ENCODE measurements at regions not wholly inside any gene's neighbourhood (a gene's known extent, or its start where the extent isn't known, plus 50 kb on each side); places are given as distances from the start of the nearest gene placed in this dataset.

- Histone ChIP-seq H3K4me3 (no peak overlapping the region), H3K36me3 (no peaks in the 10 kb centered on the region), H3K9me3 (no peaks in the 10 kb centered on the region), H3K27me3 (no peaks in the 10 kb centered on the region), H3K27ac (no peak overlapping the region), H3K4me1 (no peaks in the 10 kb centered on the region)
- DNase-seq, result no peak
- whole genome bisulfite sequencing, 2 donors, result 43 to 57% methylated on average over 2 of the region's 2 CpGs
- TF ChIP-seq POLR2AphosphoS5 (IDR thresholded peaks at IDR 0.05) (no peak), POLR2A (IDR thresholded peaks at IDR 0.05) (no peak), CTCF (IDR thresholded peaks at IDR 0.05) (no peak), EP300 (IDR thresholded peaks at IDR 0.05) (no peak)
- intact Hi-C loops (cut with DNase I), result no loop called here
Observed at GRCh38 chr2:180180511-180180910, 173.4 kb upstream of the CWC22 start.

GRCh38 chr2:180177534-180177933, 170.4 kb upstream of the CWC22 start:
- intact Hi-C loops (cut with DNase I), result no loop called here

GRCh38 chr2:180175736-180176135, 168.6 kb upstream of the CWC22 start:
- H3K9me3 ChIP-seq, result no peaks in the 10 kb centered on the region

More at GRCh38 chr2:180177534-180177933, 170.4 kb upstream of the CWC22 start:
- Histone ChIP-seq H3K27me3 (no peaks in the 10 kb centered on the region), H3K36me3 (no peaks in the 10 kb centered on the region), H3K9me3 (no peaks in the 10 kb centered on the region), H3K27ac (no peak overlapping the region), H3K4me1 (no peaks in the 10 kb centered on the region), H3K4me3 (no peak overlapping the region)
- TF ChIP-seq CTCF (IDR thresholded peaks at IDR 0.05) (no peak), POLR2AphosphoS5 (IDR thresholded peaks at IDR 0.05) (no peak)
- DNase-seq, result no peak

GRCh38 chr2:180174580-180174979, 167.5 kb upstream of the CWC22 start:
- 91% methylated on average over 6 of the region's 6 CpGs for WGBS, 2 donors
- intact Hi-C loops (cut with DNase I), result no loop called here

More at GRCh38 chr2:180175736-180176135, 168.6 kb upstream of the CWC22 start:
- H3K4me1 ChIP-seq, result no peaks in the 10 kb centered on the region
- no peaks in the 10 kb centered on the region for H3K27me3 ChIP-seq
- TF ChIP-seq EP300 (IDR thresholded peaks at IDR 0.05), result no peak
- no peak for TF ChIP-seq POLR2AphosphoS5 (IDR thresholded peaks at IDR 0.05)
- no peak for TF ChIP-seq POLR2A (IDR thresholded peaks at IDR 0.05)
- no peak for TF ChIP-seq CTCF (IDR thresholded peaks at IDR 0.05)
- no peaks in the 10 kb centered on the region for H3K36me3 ChIP-seq
- H3K27ac ChIP-seq, result no peak overlapping the region
- no peak for DNase-seq
- intact Hi-C loops (cut with DNase I), result no loop called here
- WGBS, 2 donors, result 95 to 97% methylated on average over 2 of the region's 2 CpGs
- H3K4me3 ChIP-seq, result no peak overlapping the region

More at GRCh38 chr2:180174580-180174979, 167.5 kb upstream of the CWC22 start:
- H3K27me3 ChIP-seq, result no peaks in the 10 kb centered on the region
- H3K4me1 ChIP-seq, result no peaks in the 10 kb centered on the region
- TF ChIP-seq POLR2A (IDR thresholded peaks at IDR 0.05), result no peak
- no peak for TF ChIP-seq CTCF (IDR thresholded peaks at IDR 0.05)
- TF ChIP-seq EP300 (IDR thresholded peaks at IDR 0.05), result no peak
- TF ChIP-seq POLR2AphosphoS5 (IDR thresholded peaks at IDR 0.05), result no peak
- no peaks in the 10 kb centered on the region for H3K36me3 ChIP-seq
- no peak overlapping the region for H3K27ac ChIP-seq
- H3K4me3 ChIP-seq, result no peak overlapping the region
- no peaks in the 10 kb centered on the region for H3K9me3 ChIP-seq
- no peak for DNase-seq

All from sigmoid colon (tissue), 6 donors.